Suppressor macrophage treated with lipopolysaccharide for 1 hour (primary cell): ENCODE measurements at regions not wholly inside any gene's neighbourhood (a gene's known extent, or its start where the extent isn't known, plus 50 kb on each side); places are given as distances from the start of the nearest gene placed in this dataset.

Experiments used
- DNase-seq, 3 donors: peaks; one replicate each; pipeline ENCODE4 v3.0.0-alpha.2; 2020 to 2022

GRCh38 chr2:42928692-42929545, 136.5 kb upstream of the HAAO start:
- peak; percentile 31 to 50 (median 42) for DNase-seq

- no peak for DNase-seq
These were observed 135.8 kb upstream of the HAAO start for GRCh38 chr2:42928161-42928691.

- no peak for DNase-seq
These were observed 135.2 kb upstream of the HAAO start for GRCh38 chr2:42927334-42928160.

- no peak for DNase-seq
These were observed 134.3 kb upstream of the HAAO start for GRCh38 chr2:42926434-42927333.

- DNase-seq, result no peak
These were observed 133.5 kb upstream of the HAAO start for GRCh38 chr2:42925742-42926433.

- peak in 2 of 3 donors; percentile 33 to 52 for DNase-seq
These were observed 132.1 kb upstream of the HAAO start for GRCh38 chr2:42924418-42924886.

GRCh38 chr2:42923580-42924417, 131.4 kb upstream of the HAAO start:
- DNase-seq, result no peak

- no peak for DNase-seq
These were observed 130.6 kb upstream of the HAAO start for GRCh38 chr2:42922790-42923579.

GRCh38 chr2:42922293-42922692, 129.9 kb upstream of the HAAO start:
- DNase-seq, result no peak

GRCh38 chr2:42921721-42922120, 129.3 kb upstream of the HAAO start:
- DNase-seq, result no peak

- DNase-seq, result no peak
These were observed 128.8 kb upstream of the HAAO start for GRCh38 chr2:42921147-42921520.

GRCh38 chr2:42920446-42921146, 128.2 kb upstream of the HAAO start:
- DNase-seq, result no peak

GRCh38 chr2:42918671-42919318, 126.4 kb upstream of the HAAO start:
- DNase-seq, result no peak

GRCh38 chr2:42918041-42918440, 125.7 kb upstream of the HAAO start:
- no peak for DNase-seq

GRCh38 chr2:42917425-42917927, 125.1 kb upstream of the HAAO start:
- peak; percentile 82 to 94 (median 88) for DNase-seq

GRCh38 chr2:42916324-42916723, 123.9 kb upstream of the HAAO start:
- DNase-seq, result no peak

- DNase-seq, result no peak
These were observed 122.5 kb upstream of the HAAO start for GRCh38 chr2:42914860-42915259.

- no peak for DNase-seq
These were observed 121.9 kb upstream of the HAAO start for GRCh38 chr2:42914314-42914713.
